Mesendoderm (in vitro differentiated cells): ENCODE measurements at regions not wholly inside any gene's neighbourhood (a gene's known extent, or its start where the extent isn't known, plus 50 kb on each side); places are given as distances from the start of the nearest gene placed in this dataset.

Source experiments
- DNase-seq: peaks from one replicate; pipeline ENCODE4 v3.0.0; 2013
- H2AK5ac ChIP-seq: 2 replicates; pipeline ENCODE4 v1.6.1; 2013; ENCODE audit warnings: low read length, inconsistent platforms
- H2BK120ac ChIP-seq: 2 replicates; pipeline ENCODE4 v1.6.1; 2013; ENCODE audit warnings: low read depth, mild to moderate bottlenecking, low read length, moderate library complexity, mixed read lengths
- H2BK15ac ChIP-seq: replicated peaks from 2 replicates; pipeline ENCODE4 v1.6.1; 2013; ENCODE audit warnings: low read depth, mild to moderate bottlenecking, moderate library complexity
- H2BK5ac ChIP-seq: 2 replicates; pipeline ENCODE4 v1.6.1; 2013; ENCODE audit warnings: low read length, inconsistent platforms
- H3K18ac ChIP-seq: 2 replicates; pipeline ENCODE4 v1.6.1; 2013; ENCODE audit warnings: mild to moderate bottlenecking, low read length, mixed read lengths
- H3K23ac ChIP-seq: one replicate; pipeline ENCODE4 v1.6.1; 2013; ENCODE audit warnings: low read length
- H3K27ac ChIP-seq: 2 replicates; pipeline ENCODE4 v1.5.1; 2013; ENCODE audit warnings: low read depth, mild to moderate bottlenecking, inconsistent platforms, low read length, moderate library complexity
- H3K27me3 ChIP-seq: 2 replicates; pipeline ENCODE4 v1.6.1; 2013; ENCODE audit warnings: low read length, control low read depth, mild to moderate bottlenecking, inconsistent platforms; ENCODE audit not compliant: insufficient read depth, poor library complexity
- H3K36me3 ChIP-seq: 2 replicates; pipeline ENCODE4 v1.6.1; 2013; ENCODE audit warnings: low read length, inconsistent platforms; ENCODE audit not compliant: control insufficient read depth, insufficient read depth
- H3K4ac ChIP-seq: one replicate; pipeline ENCODE4 v1.6.1; 2013; ENCODE audit warnings: low read depth, mild to moderate bottlenecking, low read length, moderate library complexity
- H3K4me1 ChIP-seq: 2 replicates; pipeline ENCODE4 v1.6.1; 2013; ENCODE audit warnings: low read depth, low read length, inconsistent platforms; ENCODE audit not compliant: control insufficient read depth
- H3K4me2 ChIP-seq: 2 replicates; pipeline ENCODE4 v1.6.1; 2013; ENCODE audit warnings: low read length
- H3K4me3 ChIP-seq: 2 replicates; pipeline ENCODE4 v1.5.1; 2013; ENCODE audit warnings: mild to moderate bottlenecking, low read length
- H3K56ac ChIP-seq: one replicate; pipeline ENCODE4 v1.6.1; 2013; ENCODE audit warnings: low read length
- H3K79me1 ChIP-seq: 2 replicates; pipeline ENCODE4 v1.6.1; 2013; ENCODE audit warnings: low read length, inconsistent platforms
- H3K79me2 ChIP-seq: 2 replicates; pipeline ENCODE4 v1.6.1; 2013; ENCODE audit warnings: mild to moderate bottlenecking, low read length; ENCODE audit not compliant: control insufficient read depth, insufficient read depth
- H3K9ac ChIP-seq: 2 replicates; pipeline ENCODE4 v1.6.1; 2013; ENCODE audit warnings: low read length, inconsistent platforms
- H4K5ac ChIP-seq: one replicate; pipeline ENCODE4 v1.6.1; 2013; ENCODE audit warnings: low read length
- H4K8ac ChIP-seq: one replicate; pipeline ENCODE4 v1.6.1; 2013; ENCODE audit warnings: low read depth, mild to moderate bottlenecking, control low read depth, low read length, moderate library complexity
- WGBS: extraction: QIAGEN DNeasy Blood & Tissue Kit; methylation state at CpG from one replicate; pipeline ENCODE4 v1.1.7; 2013; ENCODE audit warnings: low lambda C conversion rate, missing lambda C conversion rate; ENCODE audit not compliant: insufficient coverage; ENCODE audit errors: extremely low coverage; 5-methylcytosine and 5-hydroxymethylcytosine counted together

DNA sequence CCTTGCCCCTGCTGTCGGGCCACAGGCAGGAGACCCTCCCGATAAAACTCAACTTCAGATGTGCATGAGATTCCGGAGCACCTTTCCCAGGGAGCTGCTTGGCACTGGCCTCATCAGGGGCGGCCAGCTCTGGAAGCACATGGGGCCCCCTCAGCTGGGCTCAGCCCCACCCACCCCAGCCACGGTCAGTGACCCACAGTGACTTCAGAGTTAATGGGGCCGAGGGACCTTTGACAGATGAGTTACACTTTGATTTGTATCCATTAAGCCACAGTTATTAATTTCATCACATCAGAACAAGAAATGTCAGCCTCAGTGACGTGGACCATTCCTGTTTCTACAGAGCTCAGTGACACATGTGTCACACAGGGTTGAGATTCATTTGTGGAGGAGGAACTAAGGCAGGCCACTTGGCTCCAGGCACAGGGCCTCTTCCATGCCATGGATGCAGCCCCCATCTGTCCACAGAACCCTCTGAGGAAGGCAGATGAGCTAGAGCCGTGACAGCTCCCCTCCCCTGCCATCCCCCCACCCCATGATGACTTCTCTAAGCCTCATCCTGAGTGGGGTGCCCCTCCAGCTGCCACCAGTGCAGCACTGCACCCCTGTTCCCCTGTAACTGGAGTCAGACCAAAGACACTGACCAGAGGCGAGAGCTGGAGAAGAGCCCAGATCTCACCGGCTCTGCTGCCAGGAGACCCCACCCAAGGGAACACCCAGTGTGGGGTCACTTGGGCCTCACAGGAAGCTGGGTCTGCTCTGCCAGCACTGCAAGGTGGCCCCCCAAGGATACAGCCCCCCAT is 69.4 kb upstream of the ADAMTS2 start:
- Histone ChIP-seq H3K4me1 (no peaks in the 10 kb centered on the region), H2BK5ac (no peak overlapping the region), H3K27ac (no peak overlapping the region), H2AK5ac (no peak overlapping the region), H2BK120ac (no peak overlapping the region), H3K9ac (no peak overlapping the region), H3K18ac (no peak overlapping the region), H3K23ac (no peak overlapping the region), H3K27me3 (no peaks in the 10 kb centered on the region), H4K8ac (no peak overlapping the region), H3K56ac (no peak overlapping the region), H3K4me3 (no peak overlapping the region), H4K5ac (no peak overlapping the region), H3K79me1 (no peaks in the 10 kb centered on the region), H3K79me2 (no peaks in the 10 kb centered on the region), H3K4ac (no peak overlapping the region), H3K36me3 (no peaks in the 10 kb centered on the region), H3K4me2 (no peak overlapping the region), H2BK15ac (no peak overlapping the region)
- no peak for DNase-seq
- no CpG with 5 or more reads among the region's 10 CpGs for WGBS

DNA sequence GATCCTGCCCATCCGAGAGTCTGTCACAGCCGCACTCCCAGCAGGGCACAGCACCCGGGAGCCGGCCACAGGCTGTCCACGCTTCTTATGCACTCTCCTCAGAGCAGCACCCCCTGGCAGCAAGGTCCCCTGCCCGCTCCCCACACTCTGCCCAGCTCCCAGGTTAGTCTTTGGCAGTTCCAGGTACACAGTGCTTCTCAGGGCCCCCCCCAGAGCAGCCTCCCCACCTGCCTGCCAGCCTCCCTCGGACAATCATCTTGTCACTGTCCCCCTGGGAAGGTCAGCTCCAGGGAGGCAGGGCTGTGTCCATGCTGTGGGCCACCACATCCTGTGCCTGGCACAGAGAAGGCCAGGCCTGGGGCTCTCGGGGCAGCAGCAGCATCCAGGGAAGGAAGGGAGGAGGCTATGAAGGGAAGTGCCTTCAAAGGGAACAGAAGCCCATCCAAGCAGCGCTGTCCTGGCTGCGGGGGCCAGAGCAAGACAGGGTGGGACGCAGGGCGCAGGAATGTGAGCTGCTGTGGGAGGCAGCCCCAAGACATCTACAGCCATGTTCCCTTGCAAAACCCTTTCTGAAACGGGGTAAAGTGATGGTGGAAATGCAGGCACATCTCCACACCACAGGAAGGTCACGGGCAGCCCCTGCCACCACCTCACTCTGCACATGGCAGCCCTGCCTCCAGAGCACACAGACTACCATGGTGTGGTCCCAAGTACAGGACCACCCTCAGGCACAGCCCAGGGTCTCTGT is 68.6 kb upstream of the ADAMTS2 start:
- WGBS, result no CpG with 5 or more reads among the region's 14 CpGs
- no peak overlapping the region for H3K18ac ChIP-seq

GRCh38 chr5:179413086-179413690 is 67.9 kb upstream of the ADAMTS2 start:
- Histone ChIP-seq H3K79me1 (no peaks in the 10 kb centered on the region), H3K36me3 (no peaks in the 10 kb centered on the region), H3K56ac (no peak overlapping the region), H4K5ac (no peak overlapping the region), H4K8ac (no peak overlapping the region), H3K27ac (no peak overlapping the region), H2BK120ac (no peak overlapping the region), H2BK5ac (no peak overlapping the region), H3K9ac (no peak overlapping the region), H3K27me3 (no peaks in the 10 kb centered on the region), H2AK5ac (no peak overlapping the region), H3K79me2 (no peaks in the 10 kb centered on the region), H3K23ac (no peak overlapping the region), H3K4ac (no peak overlapping the region), H2BK15ac (no peak overlapping the region), H3K4me2 (no peak overlapping the region), H3K18ac (no peak overlapping the region), H3K4me3 (no peak overlapping the region), H3K4me1 (no peaks in the 10 kb centered on the region)
- no CpG with 5 or more reads among the region's 11 CpGs for WGBS
- DNase-seq, result no peak

More for the DNA sequence above, 68.6 kb upstream of the ADAMTS2 start:
- Histone ChIP-seq H2AK5ac (no peak overlapping the region), H3K4me1 (no peaks in the 10 kb centered on the region), H2BK15ac (no peak overlapping the region), H3K56ac (no peak overlapping the region), H3K79me1 (no peaks in the 10 kb centered on the region), H3K23ac (no peak overlapping the region), H3K4me2 (no peak overlapping the region), H3K36me3 (no peaks in the 10 kb centered on the region), H3K9ac (no peak overlapping the region), H3K27me3 (no peaks in the 10 kb centered on the region), H2BK120ac (no peak overlapping the region), H4K8ac (no peak overlapping the region), H3K4ac (no peak overlapping the region), H3K4me3 (no peak overlapping the region), H3K27ac (no peak overlapping the region), H3K79me2 (no peaks in the 10 kb centered on the region), H2BK5ac (no peak overlapping the region), H4K5ac (no peak overlapping the region)
- DNase-seq, result no peak

- H3K4me1 ChIP-seq, result no peaks in the 10 kb centered on the region
- no peak overlapping the region for H3K27ac ChIP-seq
- H3K4me3 ChIP-seq, result no peak overlapping the region
- no peak overlapping the region for H3K18ac ChIP-seq
- no peak overlapping the region for H4K5ac ChIP-seq
- H2BK15ac ChIP-seq, result no peak overlapping the region
- H3K23ac ChIP-seq, result no peak overlapping the region
- no peak for DNase-seq
- H2AK5ac ChIP-seq, result no peak overlapping the region
- no peaks in the 10 kb centered on the region for H3K36me3 ChIP-seq
- H3K4me2 ChIP-seq, result no peak overlapping the region
- no peak overlapping the region for H2BK120ac ChIP-seq
- H3K9ac ChIP-seq, result no peak overlapping the region
- no peaks in the 10 kb centered on the region for H3K27me3 ChIP-seq
- WGBS, result no CpG with 5 or more reads among the region's 14 CpGs
- no peak overlapping the region for H4K8ac ChIP-seq
- H3K79me2 ChIP-seq, result no peaks in the 10 kb centered on the region
- H3K79me1 ChIP-seq, result no peaks in the 10 kb centered on the region
- H3K4ac ChIP-seq, result no peak overlapping the region
- H2BK5ac ChIP-seq, result no peak overlapping the region
- no peak overlapping the region for H3K56ac ChIP-seq
Observed at GRCh38 chr5:179411161-179411841, 66.0 kb upstream of the ADAMTS2 start.

GRCh38 chr5:179410291-179411160 is 65.3 kb upstream of the ADAMTS2 start:
- no peak for DNase-seq
- H2BK120ac ChIP-seq, result no peak overlapping the region

More at GRCh38 chr5:179410291-179411160, 65.3 kb upstream of the ADAMTS2 start:
- no peak overlapping the region for H3K18ac ChIP-seq
- no peak overlapping the region for H2AK5ac ChIP-seq
- no CpG with 5 or more reads among the region's 27 CpGs for WGBS
- no peak overlapping the region for H3K56ac ChIP-seq
- no peak overlapping the region for H3K23ac ChIP-seq
- no peaks in the 10 kb centered on the region for H3K4me1 ChIP-seq
- no peak overlapping the region for H3K9ac ChIP-seq
- no peak overlapping the region for H2BK15ac ChIP-seq
- H3K79me1 ChIP-seq, result no peaks in the 10 kb centered on the region
- no peak overlapping the region for H3K4ac ChIP-seq
- H4K8ac ChIP-seq, result no peak overlapping the region
- H2BK5ac ChIP-seq, result no peak overlapping the region
- no peak overlapping the region for H3K4me2 ChIP-seq
- no peak overlapping the region for H3K27ac ChIP-seq
- no peak overlapping the region for H4K5ac ChIP-seq
- no peaks in the 10 kb centered on the region for H3K79me2 ChIP-seq
- no peak overlapping the region for H3K4me3 ChIP-seq
- no peaks in the 10 kb centered on the region for H3K27me3 ChIP-seq
- H3K36me3 ChIP-seq, result no peaks in the 10 kb centered on the region
